Panc1 (cell line): ENCODE measurements at regions not wholly inside any gene's neighbourhood (a gene's known extent, or its start where the extent isn't known, plus 50 kb on each side); places are given as distances from the start of the nearest gene placed in this dataset.

Experiments
- ATAC-seq: fragments of 200-7000 bp; cut with Tn5 transposase; 2 replicates; pipeline ENCODE4 v1.9.1; 2020; ENCODE audit warnings: mild to moderate bottlenecking, moderate library complexity
- BruUV-seq: library from RNA; stranded (reverse); fragments of 400-500 nt; replicated peaks from 2 replicates; lab custom pipeline; 2021; lab: Mats Ljungman, UMichigan
- CTCF ChIA-PET: fragments of 300-600 bp; sonication (Branson Sonifier 250); formaldehyde crosslinking; loops from one replicate; lab custom pipeline; 2022; ENCODE audit warnings: antibody characterized with exemption; lab: Charles Lee
- POLR2A ChIA-PET: fragments of 300-600 bp; sonication (Branson Sonifier 250); formaldehyde crosslinking; loops from one replicate; lab custom pipeline; 2022; ENCODE audit warnings: antibody characterized with exemption; lab: Charles Lee
- DNase-seq: peaks from one replicate; pipeline ENCODE4 v3.0.0-alpha.2; 2010; ENCODE audit warnings: low read depth, low spot score
- H3K27ac ChIP-seq: 2 replicates; pipeline ENCODE4 v1.5.1; 2011; ENCODE audit warnings: mild to moderate bottlenecking, low read length, inconsistent platforms
- H3K27me3 ChIP-seq: fragments of 200-500 bp; sonication (Bioruptor generic); 2 replicates; pipeline ENCODE4 v1.6.0; 2014; ENCODE audit warnings: low read length, inconsistent platforms; ENCODE audit not compliant: control insufficient read depth, insufficient read depth
- H3K36me3 ChIP-seq: fragments of 200-500 bp; sonication (Bioruptor generic); 2 replicates; pipeline ENCODE4 v1.5.1; 2014; ENCODE audit warnings: inconsistent platforms, mild to moderate bottlenecking, low read length, moderate library complexity; ENCODE audit not compliant: control insufficient read depth, insufficient read depth
- H3K4me1 ChIP-seq: 2 replicates; pipeline ENCODE4 v1.5.1; 2011; ENCODE audit warnings: inconsistent platforms, mild to moderate bottlenecking, low read length, moderate library complexity; ENCODE audit not compliant: control insufficient read depth, insufficient read depth
- H3K4me3 ChIP-seq, 2 experiments: 2 replicates each; pipeline ENCODE4 v1.5.1; 2011 to 2012; ENCODE audit warnings: low read depth in 2 of 2, low read length in 2 of 2, mild to moderate bottlenecking in 2 of 2, inconsistent platforms in 1 of 2, moderate library complexity in 1 of 2
- H3K9me3 ChIP-seq: fragments of 200-500 bp; sonication (Bioruptor generic); 2 replicates; pipeline ENCODE4 v1.5.1; 2014; ENCODE audit warnings: low read depth, mild to moderate bottlenecking, inconsistent platforms, low read length, moderate library complexity; ENCODE audit not compliant: control insufficient read depth, insufficient read depth
- POLR2AphosphoS5 ChIP-seq: IDR thresholded peaks from 2 replicates; pipeline ENCODE4 v1.6.1; 2012; ENCODE audit warnings: mild to moderate bottlenecking, low read depth, low read length, moderate library complexity
- REST ChIP-seq, 2 experiments: IDR thresholded peaks; 2 replicates each; pipeline ENCODE4 v1.6.1; 2011 to 2012; ENCODE audit warnings: low read depth in 2 of 2, control low read depth in 1 of 2, low read length in 1 of 2, mild to moderate bottlenecking in 1 of 2, moderate library complexity in 1 of 2; ENCODE audit not compliant: insufficient read depth in 1 of 2
- SIN3A ChIP-seq: IDR thresholded peaks from 2 replicates; pipeline ENCODE4 v1.6.1; 2012; ENCODE audit warnings: low read depth, mild to moderate bottlenecking, low read length, moderate library complexity, borderline replicate concordance; ENCODE audit not compliant: insufficient read depth
- TCF7L2 ChIP-seq: IDR thresholded peaks from 2 replicates; pipeline ENCODE4 v1.6.1; 2011; ENCODE audit warnings: mild to moderate bottlenecking, low read depth, low read length, inconsistent platforms
- in situ Hi-C: cut with HindIII; loops from 2 replicates; pipeline ENCODE4 v1.10.0; 2016; ENCODE audit warnings: low sequenced_read_pairs, low pct_unique_long_range_greater_than_20kb
- intact Hi-C: fragments of 100-400 bp; cut with micrococcal nuclease; formaldehyde crosslinking; loops from one replicate; pipeline ENCODE4 v1.10.0; 2022; ENCODE audit not compliant: unreplicated experiment
- TF ChIP-seq, protein P1 (sequence below): fragments of 450-650 bp; IDR thresholded peaks from 2 replicates; pipeline ENCODE4 v1.5.1; 2017; ENCODE audit warnings: mild to moderate bottlenecking

GRCh38 chr1:114342376-114342775 lies 168.6 kb downstream of the TRIM33 start:
- H3K9me3 ChIP-seq: no peaks in the 10 kb centered on the region
- no peak overlapping the region for H3K4me3 ChIP-seq
- no TSS peak for BruUV-seq
- ChIA-PET CTCF (interaction anchor here (0.6 kb wide), 1 partner anchor 84 kb away, joined by 3 read pairs; no protein-coding TSS in a partner anchor), POLR2A (no interaction called here)
- TF ChIP-seq POLR2AphosphoS5: no peak
- no peak for TF ChIP-seq TCF7L2
- no peak for TF ChIP-seq SIN3A
- no peak for TF ChIP-seq REST (IDR thresholded peaks at IDR 0.05; ENCODE audit: insufficient read depth in 1 of 2, low read depth in 2 of 2, low read length in 1 of 2)
- TF ChIP-seq, protein P1, sequence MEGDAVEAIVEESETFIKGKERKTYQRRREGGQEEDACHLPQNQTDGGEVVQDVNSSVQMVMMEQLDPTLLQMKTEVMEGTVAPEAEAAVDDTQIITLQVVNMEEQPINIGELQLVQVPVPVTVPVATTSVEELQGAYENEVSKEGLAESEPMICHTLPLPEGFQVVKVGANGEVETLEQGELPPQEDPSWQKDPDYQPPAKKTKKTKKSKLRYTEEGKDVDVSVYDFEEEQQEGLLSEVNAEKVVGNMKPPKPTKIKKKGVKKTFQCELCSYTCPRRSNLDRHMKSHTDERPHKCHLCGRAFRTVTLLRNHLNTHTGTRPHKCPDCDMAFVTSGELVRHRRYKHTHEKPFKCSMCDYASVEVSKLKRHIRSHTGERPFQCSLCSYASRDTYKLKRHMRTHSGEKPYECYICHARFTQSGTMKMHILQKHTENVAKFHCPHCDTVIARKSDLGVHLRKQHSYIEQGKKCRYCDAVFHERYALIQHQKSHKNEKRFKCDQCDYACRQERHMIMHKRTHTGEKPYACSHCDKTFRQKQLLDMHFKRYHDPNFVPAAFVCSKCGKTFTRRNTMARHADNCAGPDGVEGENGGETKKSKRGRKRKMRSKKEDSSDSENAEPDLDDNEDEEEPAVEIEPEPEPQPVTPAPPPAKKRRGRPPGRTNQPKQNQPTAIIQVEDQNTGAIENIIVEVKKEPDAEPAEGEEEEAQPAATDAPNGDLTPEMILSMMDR: no peak
- DNase-seq (no peak), ATAC-seq (no peak)
- in situ Hi-C loops: no loop called here
- intact Hi-C loops: no loop called here
- H3K27ac ChIP-seq: no peak overlapping the region
- H3K27me3 ChIP-seq: peaks cover 3% of the 10 kb centered on the region
- H3K4me1 ChIP-seq: no peaks in the 10 kb centered on the region
- H3K36me3 ChIP-seq: no peaks in the 10 kb centered on the region

- H3K4me1 ChIP-seq: no peaks in the 10 kb centered on the region
- in situ Hi-C loops (no loop called here), intact Hi-C loops (no loop called here)
- no peaks in the 10 kb centered on the region for H3K36me3 ChIP-seq
- no TSS peak for BruUV-seq
- ChIA-PET CTCF (no interaction called here), POLR2A (no interaction called here)
- ATAC-seq (no peak), DNase-seq (no peak)
- no peaks in the 10 kb centered on the region for H3K9me3 ChIP-seq
- no peak overlapping the region for H3K4me3 ChIP-seq
- no peak overlapping the region for H3K27ac ChIP-seq
- TF ChIP-seq POLR2AphosphoS5: no peak
- TF ChIP-seq, protein P1: no peak
- TF ChIP-seq SIN3A: no peak
- H3K27me3 ChIP-seq: peaks cover 3% of the 10 kb centered on the region
These were observed 169.1 kb downstream of the TRIM33 start for GRCh38 chr1:114341856-114342255.
